Stimulated activated CD4-positive, alpha-beta T cell treated with anti-CD3 and anti-CD28 coated beads, Interleukin-4, amount 100 ng/mL, for 48 hours (primary cell): ENCODE measurements at regions not wholly inside any gene's neighbourhood (a gene's known extent, or its start where the extent isn't known, plus 50 kb on each side); places are given as distances from the start of the nearest gene placed in this dataset.
"Not testable (repeated sequence)": the region's sequence is repeated elsewhere in the genome, so short reads cannot be mapped to it uniquely, and the experiment has no call there.

Experiments used
- DNase-seq, 2 donors: peaks; one replicate each; pipeline ENCODE4 v3.0.0-alpha.2; 2020; ENCODE audit warnings: low read depth in 2 of 2

DNA sequence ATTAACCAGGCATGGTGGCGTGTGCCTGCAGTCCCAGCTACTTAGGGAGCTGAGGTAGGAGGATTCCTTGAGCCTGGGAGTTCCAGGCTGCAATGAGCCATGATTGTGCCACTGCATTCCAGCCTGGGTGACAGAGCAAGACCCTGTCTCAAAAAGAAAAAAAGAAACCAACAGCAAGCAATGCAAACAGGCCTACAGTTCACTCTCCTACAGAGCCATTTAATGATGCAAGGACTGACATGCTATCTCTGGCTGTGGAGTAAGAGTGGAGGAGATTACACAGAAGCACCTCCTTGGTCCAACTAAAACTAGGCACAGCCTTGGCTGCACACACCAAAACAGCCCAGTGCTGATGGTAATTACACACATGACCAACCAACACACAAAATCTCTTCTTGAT lies 127.5 kb upstream of the SOD1 start:
- DNase-seq: no peak

DNA sequence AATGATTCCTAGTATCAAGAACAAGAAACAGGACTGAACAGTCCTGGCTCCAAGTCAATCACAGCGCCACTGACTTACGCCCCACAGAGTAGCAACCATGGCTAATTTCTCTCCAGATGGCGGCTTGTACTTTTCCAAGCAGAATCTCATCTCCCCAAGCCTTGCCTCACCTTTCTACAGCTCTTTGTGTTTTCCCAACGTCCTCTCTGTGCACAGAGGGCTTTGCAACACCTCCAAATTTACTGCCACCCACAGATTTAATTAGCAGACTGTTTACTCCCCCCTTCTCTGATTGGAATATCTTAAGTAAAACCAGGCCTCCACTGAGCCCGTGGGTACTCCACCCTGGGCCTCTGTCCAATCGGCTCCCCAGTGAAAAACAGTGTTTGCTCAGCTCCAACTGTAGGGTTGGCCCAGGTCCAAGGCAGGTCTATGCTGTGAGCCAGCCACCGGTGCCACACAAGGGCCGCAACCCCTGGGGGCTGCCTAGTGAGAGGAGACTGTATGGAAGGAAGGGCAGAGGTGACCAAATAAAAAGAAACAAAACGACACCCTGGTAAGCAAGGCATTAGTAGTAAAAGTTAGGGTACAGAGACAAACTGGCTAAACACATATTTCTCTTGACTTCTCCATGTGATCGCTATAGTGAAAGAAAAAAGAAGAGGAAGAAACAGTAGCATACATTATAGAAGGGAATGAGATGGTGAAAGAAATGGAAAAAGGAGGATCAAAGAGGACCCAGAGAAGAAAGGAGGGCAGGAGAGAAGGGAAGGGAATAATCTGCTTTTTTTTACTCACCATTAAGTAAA lies 128.4 kb upstream of the SOD1 start:
- DNase-seq: no peak

DNA sequence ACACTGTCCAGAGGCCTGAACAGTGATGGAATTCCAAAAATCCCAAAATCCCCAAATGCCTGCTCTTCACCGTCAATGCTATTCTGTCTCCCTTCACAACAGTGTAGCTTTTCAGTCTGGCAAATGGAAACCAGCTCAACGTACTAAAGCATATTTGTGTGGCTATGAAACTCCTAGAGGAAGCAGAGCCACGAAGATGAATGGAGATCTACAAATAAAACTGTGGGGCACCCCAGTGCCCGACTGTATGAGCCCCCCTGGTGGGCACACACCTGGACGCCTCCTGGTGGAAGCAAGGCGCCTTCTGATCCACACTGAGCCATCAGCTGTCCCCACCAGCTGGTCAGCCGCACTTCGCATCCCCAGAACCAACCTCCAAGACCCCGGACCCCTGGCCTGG lies 129.1 kb upstream of the SOD1 start:
- no peak for DNase-seq

DNA sequence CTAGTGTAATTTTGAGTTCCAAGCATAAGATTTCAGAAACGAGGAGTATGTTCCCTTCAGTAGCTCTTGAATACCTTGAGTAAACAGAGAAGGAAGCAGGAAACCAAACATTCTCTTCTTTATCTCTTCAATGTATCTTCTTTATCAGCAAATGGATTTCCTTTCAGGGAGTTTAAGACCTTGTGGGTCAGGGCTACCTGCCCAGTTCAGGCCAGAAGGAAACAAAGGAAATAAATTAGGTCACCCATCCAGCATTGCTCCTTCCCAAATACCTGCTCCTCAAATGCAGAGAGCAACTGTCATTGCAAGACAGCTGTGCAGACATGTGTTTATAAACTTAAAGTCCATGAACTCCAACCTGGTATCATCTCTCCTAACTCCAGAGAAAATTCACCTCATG lies 130.1 kb upstream of the SOD1 start:
- no peak for DNase-seq

DNA sequence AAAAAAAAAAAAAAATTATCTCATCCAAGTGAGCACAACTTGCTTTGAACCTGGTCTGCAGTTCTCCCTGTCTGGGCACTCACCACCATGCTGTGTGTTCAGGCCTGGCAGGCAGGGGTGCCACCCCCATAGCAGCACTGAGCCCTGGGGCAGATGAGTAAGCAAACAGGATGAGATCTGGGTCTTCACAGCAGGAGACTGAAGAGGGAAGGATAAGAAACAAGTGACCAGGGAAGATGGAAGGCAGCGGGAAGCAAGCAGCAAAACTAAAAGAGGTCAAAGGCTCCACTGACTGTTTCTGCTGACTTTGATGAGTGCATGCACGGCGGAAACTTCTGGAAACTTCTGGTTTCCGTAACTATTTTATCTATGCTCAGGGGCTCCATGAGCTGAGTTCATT lies 133.5 kb upstream of the SOD1 start:
- DNase-seq: no peak

DNA sequence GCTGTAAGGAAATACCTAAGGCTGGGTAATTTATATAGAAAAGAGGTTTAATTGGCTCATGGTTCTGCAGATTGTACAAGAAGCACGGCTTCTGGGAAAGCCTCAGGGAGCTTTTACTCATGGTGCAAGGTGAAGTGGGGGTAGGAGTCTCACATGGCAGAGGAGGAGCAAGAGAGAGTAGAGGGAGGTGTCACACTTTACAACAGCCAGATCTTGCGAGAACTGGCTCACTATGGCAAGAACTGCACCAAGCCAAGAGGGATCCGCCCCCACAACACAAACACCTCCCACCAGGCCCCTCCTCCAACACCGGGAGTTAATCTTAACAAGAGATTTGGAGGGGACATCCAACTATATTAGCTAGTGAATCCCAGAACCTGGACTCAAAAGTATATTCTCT lies 135.4 kb upstream of the SOD1 start:
- DNase-seq: no peak

DNA sequence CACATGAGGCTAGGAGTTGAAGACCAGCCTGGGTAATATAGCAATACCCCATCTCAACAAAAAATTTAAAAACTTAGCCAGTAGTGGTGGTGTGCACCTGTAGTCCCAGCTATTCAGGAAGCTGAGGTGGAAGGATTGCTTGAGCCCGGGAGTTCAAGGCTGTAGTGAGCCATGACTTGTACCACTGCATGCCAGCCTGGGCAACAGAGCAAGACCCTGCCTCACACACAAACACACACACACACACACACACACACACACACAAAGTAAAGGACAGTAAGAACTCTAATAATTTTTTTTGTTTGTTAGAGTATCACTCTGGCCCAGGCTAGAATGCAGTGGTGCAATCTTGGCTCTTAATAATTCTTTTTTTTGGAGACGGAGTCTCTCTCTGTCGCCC lies 138.0 kb upstream of the SOD1 start:
- no peak for DNase-seq

DNA sequence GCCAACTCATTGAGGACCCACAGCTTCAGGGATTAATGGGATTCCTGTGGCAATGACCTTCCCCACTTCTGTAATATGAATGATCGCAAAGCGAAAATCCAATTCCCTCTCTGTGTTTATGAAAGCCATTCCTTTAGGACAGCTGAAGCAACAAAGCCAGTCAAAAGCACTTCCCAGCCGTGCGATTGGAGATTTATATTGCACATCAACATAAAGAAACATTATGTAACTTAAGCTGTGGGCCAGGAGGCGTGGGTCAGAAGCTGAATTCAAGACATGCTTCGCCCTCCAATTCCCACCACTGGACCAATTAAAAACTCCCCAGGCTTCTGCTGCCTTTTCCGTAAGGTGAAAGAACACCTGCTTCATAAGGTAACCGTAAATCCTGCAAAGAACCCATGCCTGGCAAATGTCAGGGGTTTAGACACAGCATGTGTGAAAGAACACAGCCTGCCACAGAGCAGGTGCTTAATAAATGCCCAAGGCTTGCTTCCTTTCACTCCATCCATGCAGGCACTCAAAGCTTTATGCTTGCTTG lies 138.9 kb upstream of the SOD1 start:
- no peak for DNase-seq

DNA sequence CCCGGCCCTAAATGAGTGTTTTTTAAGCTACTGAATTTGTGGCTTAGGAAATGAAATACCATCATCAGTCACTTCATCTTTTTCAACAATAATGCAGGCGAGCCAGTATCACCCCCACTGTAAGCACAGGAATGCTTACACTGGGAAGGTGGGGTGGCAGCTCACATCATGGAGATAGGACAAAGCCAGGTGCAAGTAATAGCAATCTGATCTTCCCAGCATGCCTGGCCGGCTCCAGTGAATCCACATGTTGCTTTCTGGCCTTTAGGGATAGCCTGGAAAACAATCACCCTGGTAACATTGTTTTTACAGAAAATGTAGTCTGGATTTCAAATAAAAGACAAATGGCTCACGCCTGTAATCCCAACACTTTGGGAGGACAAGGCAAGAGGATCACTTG lies 140.9 kb upstream of the SOD1 start:
- no peak for DNase-seq

DNA sequence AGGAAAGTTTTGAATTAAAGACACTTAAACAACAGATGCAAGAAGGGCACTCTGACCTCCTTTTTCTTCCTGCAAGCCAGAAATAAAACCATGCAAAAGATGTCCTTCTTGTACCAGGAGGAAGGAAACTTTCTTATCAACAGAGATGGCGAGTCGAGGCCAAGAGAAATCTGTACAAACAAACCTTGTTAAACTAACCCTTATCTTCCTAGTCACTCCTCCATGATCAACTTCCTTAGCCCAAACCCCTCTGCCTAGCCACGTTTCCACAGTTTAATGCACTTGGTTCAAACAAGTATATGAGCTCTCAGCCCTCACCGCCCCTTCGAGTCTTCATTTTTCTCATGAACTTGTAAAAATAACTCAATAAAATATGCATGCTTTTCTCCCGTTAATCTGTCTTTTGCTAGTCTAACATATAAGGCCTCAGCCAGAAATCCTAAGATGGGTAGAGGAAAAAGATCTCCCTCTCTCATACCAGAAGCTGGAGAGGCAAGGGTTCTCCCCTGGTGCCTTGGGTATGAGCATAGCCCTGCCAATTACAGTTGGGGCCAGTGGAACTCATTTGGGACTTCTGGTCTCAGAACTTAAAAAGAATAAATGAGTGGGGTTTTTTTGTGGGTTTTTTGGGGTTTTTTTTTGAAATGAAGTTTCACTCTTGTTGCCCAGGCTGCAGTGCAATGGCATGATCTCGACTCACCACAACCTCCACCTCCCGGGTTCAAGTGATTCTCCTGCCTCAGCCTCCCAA lies 141.7 kb upstream of the SOD1 start:
- DNase-seq: no peak

DNA sequence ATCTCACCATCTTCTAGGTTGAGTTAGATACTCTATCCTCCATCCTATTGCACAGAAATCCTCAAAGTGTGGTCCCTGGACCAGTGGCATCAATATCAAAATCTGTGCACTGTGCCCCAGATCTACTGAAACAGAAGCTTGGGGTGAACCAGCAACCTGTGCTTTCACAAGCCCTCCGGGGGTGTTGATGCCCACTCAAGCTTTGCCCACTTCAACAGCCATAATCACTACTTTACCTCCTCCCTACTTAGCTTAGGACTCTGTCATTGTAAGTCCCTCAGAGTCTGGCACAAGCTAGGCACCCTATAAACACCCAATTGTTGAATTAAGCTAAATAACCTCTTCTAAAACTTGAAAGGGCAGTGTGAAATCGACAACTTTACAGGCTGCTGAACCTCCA lies 144.2 kb upstream of the SOD1 start:
- no peak for DNase-seq

DNA sequence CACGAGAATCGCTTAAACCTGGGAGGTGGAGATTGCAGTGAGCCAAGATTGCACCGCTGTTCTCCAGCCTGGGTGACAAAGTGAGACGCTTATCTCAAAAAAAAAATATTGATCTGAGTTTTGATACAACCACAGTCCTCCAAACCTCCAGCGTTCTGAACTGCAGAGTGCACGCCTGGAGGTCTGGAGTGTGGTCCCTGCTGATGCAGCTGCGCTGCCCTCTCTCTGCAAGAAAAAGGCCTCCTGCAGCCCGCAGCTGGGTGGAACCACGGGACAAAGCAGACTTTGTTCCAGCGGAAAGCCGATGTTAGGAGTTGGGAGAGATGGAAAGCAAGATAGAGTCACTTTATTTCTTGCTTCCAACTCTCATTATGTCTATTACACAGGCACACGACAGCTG lies 144.9 kb upstream of the SOD1 start:
- DNase-seq: no peak

DNA sequence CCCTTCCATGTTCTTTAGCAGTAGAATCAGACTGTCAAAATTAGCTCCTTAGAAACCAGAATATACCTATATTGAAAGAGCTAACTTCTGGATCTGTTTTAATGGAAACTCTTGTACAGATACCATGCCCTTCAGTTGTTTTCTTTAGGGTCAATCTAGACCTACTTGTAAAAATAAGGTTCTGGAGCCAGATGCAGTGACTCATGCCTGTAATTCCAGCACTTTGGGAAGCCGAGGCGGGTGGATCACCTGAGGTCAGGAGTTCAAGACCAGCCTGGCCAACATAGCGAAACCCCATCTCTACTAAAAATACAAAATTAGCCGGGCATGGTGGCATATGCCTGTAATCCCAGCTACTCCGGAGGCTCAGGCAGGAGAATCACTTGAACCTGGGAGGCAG lies 146.0 kb upstream of the SOD1 start:
- DNase-seq: not testable (repeated sequence)

DNA sequence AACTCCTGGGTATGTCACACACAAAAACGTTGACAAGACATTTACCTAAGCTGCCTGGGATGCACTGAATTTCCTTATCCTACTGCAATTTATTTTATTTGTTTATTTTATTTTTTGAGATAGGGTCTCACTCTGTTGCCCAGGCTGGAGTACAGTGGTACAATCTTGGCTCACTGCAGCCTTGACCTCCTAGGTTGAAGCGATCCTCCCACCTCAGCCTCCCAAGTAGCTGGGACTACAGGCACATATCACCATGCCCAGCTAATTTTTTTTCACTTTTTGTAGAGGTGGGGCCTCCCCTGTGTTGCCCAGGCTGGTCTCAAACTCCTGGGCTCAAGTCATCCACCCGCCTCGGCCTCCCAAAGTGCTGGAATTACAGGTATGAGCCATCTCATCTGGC lies 147.5 kb upstream of the SOD1 start:
- not testable (repeated sequence) for DNase-seq

DNA sequence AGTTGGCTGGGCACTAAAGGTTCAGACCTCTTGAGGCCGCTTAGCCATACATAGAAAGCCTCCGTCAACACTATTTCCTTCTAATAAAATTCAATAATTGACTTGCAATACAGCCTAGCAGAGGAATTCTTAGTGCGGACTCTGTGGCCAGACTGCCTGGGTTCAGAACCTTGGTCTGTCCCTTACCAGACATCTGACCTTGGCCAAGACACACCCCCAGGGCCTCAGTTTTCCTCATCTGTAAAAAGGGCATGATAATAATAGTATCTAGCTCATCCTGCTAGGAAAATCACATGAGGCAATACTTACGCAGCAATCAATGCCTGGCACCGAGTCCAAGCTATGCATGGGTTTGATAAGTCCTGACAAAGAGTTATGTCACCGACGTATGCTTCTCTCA lies 148.2 kb upstream of the SOD1 start:
- DNase-seq: no peak

DNA sequence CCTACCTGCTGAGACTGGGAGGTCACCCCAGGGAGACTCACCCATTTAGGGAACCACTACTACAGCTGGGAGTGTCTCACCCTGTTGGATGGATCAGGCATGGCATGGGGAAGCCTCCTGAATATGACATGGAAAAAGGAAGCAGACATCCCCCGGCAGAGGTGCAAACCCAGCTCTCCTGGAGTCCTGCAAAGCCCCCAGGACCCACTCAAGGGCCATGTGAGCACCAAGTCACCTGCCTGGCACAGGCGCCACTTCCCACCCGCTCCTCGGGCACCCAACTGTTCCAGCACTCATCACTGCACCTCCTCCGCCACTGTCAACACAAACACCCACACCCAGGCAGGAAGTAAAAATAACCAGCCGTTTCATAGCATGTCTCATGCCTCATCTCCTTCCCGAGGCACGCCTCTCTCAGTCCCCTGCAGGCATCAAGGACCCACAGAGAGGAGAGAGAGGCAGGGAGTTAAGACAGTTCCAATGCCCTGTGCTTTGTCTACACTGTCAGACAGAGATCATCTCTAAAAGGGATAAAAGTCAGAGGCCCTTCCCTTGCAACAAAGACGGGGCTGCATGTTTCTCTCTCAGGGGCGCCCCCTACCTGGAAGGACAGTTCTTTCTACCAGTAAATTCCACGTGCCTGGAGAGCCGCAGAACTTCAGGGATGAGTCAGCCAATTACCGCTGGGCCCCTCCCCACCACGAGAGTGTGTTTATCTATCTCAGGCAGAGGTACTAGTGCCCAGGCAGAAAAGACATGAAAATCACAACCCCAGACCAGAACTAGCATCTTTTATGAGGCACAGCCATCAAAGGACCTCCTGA lies 150.1 kb upstream of the SOD1 start:
- peak; percentile 77 to 83 for DNase-seq

DNA sequence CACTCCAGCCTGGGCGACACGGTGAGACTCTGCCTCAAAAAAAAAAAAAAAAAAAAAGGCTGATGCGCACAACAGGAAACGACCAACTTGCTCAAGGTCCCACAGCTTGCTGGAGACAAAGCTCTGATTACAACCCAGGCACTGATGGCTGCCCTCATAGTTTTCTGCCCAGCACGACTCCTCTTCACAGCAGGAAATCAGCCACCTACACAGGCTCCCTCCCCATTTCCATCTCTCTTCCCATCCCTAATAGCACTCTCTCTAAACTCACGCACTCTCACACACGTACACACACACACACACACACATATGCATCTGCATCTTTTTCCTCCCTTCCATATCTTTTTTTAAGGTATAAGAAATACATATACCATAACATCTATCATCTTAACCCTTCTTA lies 153.5 kb upstream of the SOD1 start:
- DNase-seq: no peak

DNA sequence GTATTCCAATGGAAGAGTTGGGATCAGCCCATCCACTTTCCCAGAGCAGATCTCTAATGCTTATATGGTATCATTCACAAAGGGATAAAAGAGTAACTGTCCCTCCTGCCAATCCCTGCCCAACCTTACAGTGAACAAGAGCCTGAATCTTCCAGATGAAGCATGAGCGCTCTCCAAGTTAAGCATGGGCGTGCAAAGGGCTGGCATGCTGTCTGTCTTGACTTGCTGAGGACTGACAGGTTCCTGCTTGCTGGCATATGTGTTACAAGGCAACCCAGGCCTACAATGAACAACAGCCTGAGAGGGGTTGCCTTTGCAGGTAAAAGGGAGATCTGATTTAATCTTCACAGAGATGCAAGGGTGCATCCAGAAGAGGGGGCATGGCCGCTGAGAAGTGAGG lies 155.6 kb upstream of the SOD1 start:
- no peak for DNase-seq

DNA sequence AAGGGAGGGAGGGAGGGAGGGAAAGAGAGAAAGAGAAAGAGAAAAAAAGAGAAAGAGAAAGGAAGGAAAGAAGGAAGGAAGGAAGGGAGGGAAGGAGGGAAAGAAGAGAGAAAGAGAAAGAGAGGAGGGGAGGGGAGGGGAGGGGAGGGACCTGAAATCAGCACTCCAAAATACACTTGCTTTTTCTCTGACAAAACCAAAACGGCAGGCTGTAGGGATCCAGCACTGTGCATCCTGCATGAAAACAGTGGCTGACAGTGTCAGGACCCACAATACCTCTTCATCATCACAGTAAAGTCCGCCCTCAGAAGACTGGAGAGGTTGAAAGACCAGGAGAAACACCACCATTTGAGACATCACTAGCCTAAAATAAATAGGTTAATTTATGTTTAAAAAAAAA lies 156.0 kb upstream of the SOD1 start:
- no peak for DNase-seq

DNA sequence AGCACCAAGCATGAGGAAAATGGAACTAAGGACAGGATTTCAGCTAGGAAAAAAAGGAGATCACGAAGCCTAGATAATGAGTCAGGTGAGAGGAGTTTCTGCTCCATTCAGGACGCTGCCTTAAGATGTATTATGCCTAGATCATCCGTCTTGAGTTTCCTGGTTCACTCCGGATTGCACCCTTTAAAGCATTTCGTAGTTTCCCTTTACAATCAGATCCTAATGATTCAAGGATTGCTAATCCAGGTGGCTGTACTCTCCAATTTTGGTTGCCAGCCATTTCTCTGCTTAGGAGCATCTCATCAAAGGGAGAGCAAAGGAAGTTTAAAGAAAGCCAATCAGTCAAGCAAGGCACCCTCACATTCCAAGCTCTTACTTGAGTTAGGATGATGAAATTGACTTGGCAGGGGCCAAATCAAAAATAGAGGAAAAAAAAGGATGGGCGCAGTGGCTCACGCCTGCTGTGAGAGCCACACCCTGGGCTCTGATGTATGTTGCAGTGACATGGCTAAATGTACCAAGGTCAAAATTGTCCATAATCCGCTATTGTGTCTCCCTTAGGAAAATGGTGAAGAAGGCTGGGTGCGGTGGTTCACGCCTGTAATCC lies 156.9 kb upstream of the SOD1 start:
- DNase-seq: no peak

DNA sequence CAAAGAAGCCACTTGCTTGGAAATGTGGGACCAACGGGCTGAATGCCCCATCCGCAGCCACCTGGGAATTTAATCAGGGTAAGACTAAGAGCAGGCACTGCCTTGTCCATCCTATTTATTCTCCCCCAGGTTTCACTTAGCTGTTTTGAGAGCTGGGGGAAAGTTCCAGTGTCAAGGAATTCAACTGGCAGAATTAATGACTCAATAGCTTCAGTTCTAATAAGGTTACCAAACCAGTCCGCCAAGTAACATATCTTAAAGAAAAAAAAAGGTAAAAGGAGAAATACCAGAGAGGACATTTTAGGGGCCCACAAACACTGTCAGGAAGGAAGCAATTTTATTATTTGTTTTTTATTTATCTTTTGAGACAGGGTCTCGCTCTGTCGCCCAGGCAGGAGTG lies 157.6 kb upstream of the SOD1 start:
- no peak for DNase-seq

DNA sequence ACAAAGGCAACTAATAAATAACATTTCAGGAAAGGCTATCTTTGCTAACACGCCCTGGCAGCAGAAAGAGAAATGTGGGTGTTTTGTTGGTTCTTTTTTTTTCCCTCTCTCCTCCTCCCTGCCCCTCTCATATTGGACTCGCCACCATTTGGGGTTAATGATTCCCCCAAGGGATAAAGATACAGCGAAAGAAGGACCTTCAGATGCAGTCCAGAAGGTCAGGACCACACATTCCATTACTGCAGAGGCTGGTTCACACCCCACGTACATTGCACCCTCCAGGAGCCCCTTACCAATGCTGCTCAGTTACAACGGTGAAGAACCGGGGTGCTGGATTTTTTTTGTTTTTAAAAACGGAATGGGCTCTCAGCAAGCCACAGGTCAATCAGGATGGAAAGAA lies 156.9 kb upstream of the TIAM1 start:
- DNase-seq: no peak
